SU-DHL-6 (cell line): ENCODE measurements at regions not wholly inside any gene's neighbourhood (a gene's known extent, or its start where the extent isn't known, plus 50 kb on each side); places are given as distances from the start of the nearest gene placed in this dataset.
"Not testable (repeated sequence)": the region's sequence is repeated elsewhere in the genome, so short reads cannot be mapped to it uniquely, and the experiment has no call there.

ENCODE experiments used
- EZH2phosphoT487 ChIP-seq: fragments of 200-600 bp; sonication (generic), shearing (Covaris generic); conservative IDR thresholded peaks from 2 replicates; pipeline ENCODE4 v1.6.1; 2018; ENCODE audit warnings: mild to moderate bottlenecking, antibody characterized with exemption, low read length, moderate library complexity, mixed read lengths
- TF ChIP-seq, protein P1 (sequence below): fragments of 200-600 bp; sonication (generic); IDR thresholded peaks from one replicate; pipeline ENCODE4 v1.5.1; 2017; ENCODE audit warnings: antibody characterized with exemption, mild to moderate bottlenecking, low read length, moderate library complexity; ENCODE audit not compliant: insufficient read depth, poor library complexity, severe bottlenecking

DNA sequence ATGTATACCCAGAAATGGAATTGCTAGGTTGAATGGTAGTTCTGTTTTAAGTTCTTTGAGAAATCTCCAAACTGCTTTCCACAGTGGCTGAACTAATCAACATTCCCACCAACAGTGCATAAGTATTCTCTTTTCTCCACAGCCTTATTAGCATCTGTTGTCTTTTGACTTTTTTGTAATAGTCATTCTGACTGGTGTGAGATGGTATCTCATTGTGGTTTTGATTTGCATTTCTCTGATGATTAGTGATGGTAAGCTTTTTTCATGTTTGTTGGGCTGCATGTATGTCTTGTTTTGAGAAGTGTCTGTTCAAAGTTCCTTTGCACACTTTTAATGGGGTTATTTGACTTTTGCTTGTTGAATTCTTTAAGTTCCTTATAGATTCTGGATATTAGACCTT, 52.4 kb upstream of the EHHADH start:
- TF ChIP-seq, protein P1, sequence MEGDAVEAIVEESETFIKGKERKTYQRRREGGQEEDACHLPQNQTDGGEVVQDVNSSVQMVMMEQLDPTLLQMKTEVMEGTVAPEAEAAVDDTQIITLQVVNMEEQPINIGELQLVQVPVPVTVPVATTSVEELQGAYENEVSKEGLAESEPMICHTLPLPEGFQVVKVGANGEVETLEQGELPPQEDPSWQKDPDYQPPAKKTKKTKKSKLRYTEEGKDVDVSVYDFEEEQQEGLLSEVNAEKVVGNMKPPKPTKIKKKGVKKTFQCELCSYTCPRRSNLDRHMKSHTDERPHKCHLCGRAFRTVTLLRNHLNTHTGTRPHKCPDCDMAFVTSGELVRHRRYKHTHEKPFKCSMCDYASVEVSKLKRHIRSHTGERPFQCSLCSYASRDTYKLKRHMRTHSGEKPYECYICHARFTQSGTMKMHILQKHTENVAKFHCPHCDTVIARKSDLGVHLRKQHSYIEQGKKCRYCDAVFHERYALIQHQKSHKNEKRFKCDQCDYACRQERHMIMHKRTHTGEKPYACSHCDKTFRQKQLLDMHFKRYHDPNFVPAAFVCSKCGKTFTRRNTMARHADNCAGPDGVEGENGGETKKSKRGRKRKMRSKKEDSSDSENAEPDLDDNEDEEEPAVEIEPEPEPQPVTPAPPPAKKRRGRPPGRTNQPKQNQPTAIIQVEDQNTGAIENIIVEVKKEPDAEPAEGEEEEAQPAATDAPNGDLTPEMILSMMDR, result not testable (repeated sequence)
- TF ChIP-seq EZH2phosphoT487, result not testable (repeated sequence)
